Caco-2 (cell line): ENCODE measurements at regions not wholly inside any gene's neighbourhood (a gene's known extent, or its start where the extent isn't known, plus 50 kb on each side); places are given as distances from the start of the nearest gene placed in this dataset.

Experiments
- BruUV-seq: library from RNA; stranded (reverse); fragments of 400-500 nt; replicated peaks from 2 replicates; lab custom pipeline; 2021; lab: Mats Ljungman, UMichigan
- CTCF ChIA-PET: fragments of 300-600 bp; sonication (Branson Sonifier 250); formaldehyde crosslinking; loops from one replicate; lab custom pipeline; 2022; ENCODE audit warnings: antibody characterized with exemption; lab: Charles Lee
- POLR2A ChIA-PET: fragments of 300-600 bp; sonication (Branson Sonifier 250); formaldehyde crosslinking; loops from one replicate; lab custom pipeline; 2022; ENCODE audit warnings: antibody characterized with exemption; lab: Charles Lee
- DNase-seq, 2 experiments: peaks; one replicate each; pipeline versions ENCODE4 v3.0.0 to v3.0.0-alpha.2; 2020 to 2022
- H3K27me3 ChIP-seq: replicated peaks from 2 replicates; pipeline ENCODE4 v1.6.0; 2011; ENCODE audit warnings: low read length; ENCODE audit not compliant: control insufficient read depth, insufficient read depth
- H3K36me3 ChIP-seq: 2 replicates; pipeline ENCODE4 v1.5.1; 2011; ENCODE audit warnings: low read length; ENCODE audit not compliant: control insufficient read depth, insufficient read depth
- H3K4me1 ChIP-seq: fragments of 250-450 bp; sonication (Bioruptor Pico); 2 replicates; pipeline ENCODE4 v1.5.1; 2020; ENCODE audit warnings: mild to moderate bottlenecking
- H3K4me3 ChIP-seq: 2 replicates; pipeline ENCODE4 v1.5.1; 2011; ENCODE audit warnings: low read depth, mild to moderate bottlenecking, control low read depth, low read length
- H3K9me3 ChIP-seq: fragments of 250-450 bp; sonication (Bioruptor Pico); 2 replicates; pipeline ENCODE4 v1.5.1; 2020; ENCODE audit warnings: mild to moderate bottlenecking, moderate library complexity
- H3K27ac Mint-ChIP-seq: one replicate; pipeline ENCODE4 v1.8.0; 2022; ENCODE audit warnings: mixed read lengths; ENCODE audit not compliant: unreplicated experiment
- H3K27me3 Mint-ChIP-seq: one replicate; pipeline ENCODE4 v1.8.0; 2022; ENCODE audit warnings: mixed read lengths; ENCODE audit not compliant: insufficient read depth, unreplicated experiment
- H3K36me3 Mint-ChIP-seq: one replicate; pipeline ENCODE4 v1.8.0; 2022; ENCODE audit warnings: mild to moderate bottlenecking, mixed read lengths; ENCODE audit not compliant: insufficient read depth, unreplicated experiment
- H3K4me1 Mint-ChIP-seq: one replicate; pipeline ENCODE4 v1.8.0; 2022; ENCODE audit warnings: low read depth, mixed read lengths; ENCODE audit not compliant: unreplicated experiment
- H3K4me3 Mint-ChIP-seq: one replicate; pipeline ENCODE4 v1.8.0; 2022; ENCODE audit warnings: mild to moderate bottlenecking, moderate library complexity, mixed read lengths; ENCODE audit not compliant: unreplicated experiment
- H3K9me3 Mint-ChIP-seq: one replicate; pipeline ENCODE4 v1.8.0; 2022; ENCODE audit warnings: mixed read lengths; ENCODE audit not compliant: unreplicated experiment
- CTCF ChIP-seq, 2 experiments: fragments of 200-600 bp in 1 of 2; IDR thresholded peaks; 1 replicate in 1 of 2; 2 replicates in 1 of 2; pipeline versions ENCODE4 v1.5.1 to v1.8.0; 2011 to 2022; ENCODE audit warnings: antibody characterized with exemption in 1 of 2, control low read depth in 1 of 2, inconsistent platforms in 1 of 2, low read depth in 1 of 2, low read length in 1 of 2, mild to moderate bottlenecking in 1 of 2, moderate library complexity in 1 of 2; ENCODE audit not compliant: insufficient read depth in 1 of 2, severe bottlenecking in 1 of 2, unreplicated experiment in 1 of 2
- intact Hi-C: fragments of 100-400 bp; cut with micrococcal nuclease; formaldehyde crosslinking; loops from one replicate; pipeline ENCODE4 v1.10.0; 2022; ENCODE audit not compliant: unreplicated experiment

GRCh38 chr9:23117616-23118015 lies 671.0 kb downstream of the DMRTA1 start:
- Mint-ChIP-seq H3K27ac (no peak overlapping the region), H3K36me3 (no peaks in the 10 kb centered on the region), H3K4me1 (no peaks in the 10 kb centered on the region), H3K9me3 (no peaks in the 10 kb centered on the region), H3K27me3 (no peaks in the 10 kb centered on the region), H3K4me3 (no peak overlapping the region)
- POLR2A ChIA-PET = no interaction called here
- no peaks in the 10 kb centered on the region for H3K4me1 ChIP-seq
- CTCF ChIA-PET = no interaction called here
- DNase-seq = no peak
- H3K4me3 ChIP-seq = no peak overlapping the region
- intact Hi-C loops = no loop called here
- no peaks in the 10 kb centered on the region for H3K9me3 ChIP-seq
- BruUV-seq = no TSS peak
- no peaks in the 10 kb centered on the region for H3K36me3 ChIP-seq
- H3K27me3 ChIP-seq = no peaks in the 10 kb centered on the region
- no peak for TF ChIP-seq CTCF (IDR thresholded peaks at IDR 0.05; ENCODE audit: insufficient read depth in 1 of 2, low read depth in 1 of 2, low read length in 1 of 2, severe bottlenecking in 1 of 2, unreplicated experiment in 1 of 2)

GRCh38 chr9:23120630-23121029 lies 674.0 kb downstream of the DMRTA1 start:
- Histone ChIP-seq H3K4me3 (no peak overlapping the region), H3K4me1 (no peaks in the 10 kb centered on the region), H3K27me3 (no peaks in the 10 kb centered on the region), H3K9me3 (no peaks in the 10 kb centered on the region), H3K36me3 (no peaks in the 10 kb centered on the region)
- intact Hi-C loops = no loop called here
- no peak for DNase-seq
- no peak overlapping the region for H3K4me3 Mint-ChIP-seq
- no peak for TF ChIP-seq CTCF (IDR thresholded peaks at IDR 0.05; ENCODE audit: insufficient read depth in 1 of 2, low read depth in 1 of 2, low read length in 1 of 2, severe bottlenecking in 1 of 2, unreplicated experiment in 1 of 2)
- H3K9me3 Mint-ChIP-seq = no peaks in the 10 kb centered on the region
- no peaks in the 10 kb centered on the region for H3K27me3 Mint-ChIP-seq
- no TSS peak for BruUV-seq
- ChIA-PET POLR2A (no interaction called here), CTCF (no interaction called here)
- no peaks in the 10 kb centered on the region for H3K4me1 Mint-ChIP-seq
- H3K27ac Mint-ChIP-seq = no peak overlapping the region
- H3K36me3 Mint-ChIP-seq = no peaks in the 10 kb centered on the region

- H3K36me3 ChIP-seq = no peaks in the 10 kb centered on the region
- H3K9me3 ChIP-seq = no peaks in the 10 kb centered on the region
- Mint-ChIP-seq H3K4me3 (no peak overlapping the region), H3K4me1 (no peaks in the 10 kb centered on the region), H3K9me3 (no peaks in the 10 kb centered on the region), H3K27ac (no peak overlapping the region), H3K36me3 (no peaks in the 10 kb centered on the region), H3K27me3 (no peaks in the 10 kb centered on the region)
- H3K27me3 ChIP-seq = no peaks in the 10 kb centered on the region
- DNase-seq = peak in 1 of 2 experiments; percentile 38
- POLR2A ChIA-PET = no interaction called here
- CTCF ChIA-PET = no interaction called here
- intact Hi-C loops = loop anchor here (2.0 kb wide), 1 partner anchor 316 kb away; no protein-coding TSS in a partner anchor
- TF ChIP-seq CTCF (IDR thresholded peaks at IDR 0.05; ENCODE audit: insufficient read depth in 1 of 2, low read depth in 1 of 2, low read length in 1 of 2, severe bottlenecking in 1 of 2, unreplicated experiment in 1 of 2) = peak; percentile 45 to 52
- no peaks in the 10 kb centered on the region for H3K4me1 ChIP-seq
- BruUV-seq = no TSS peak
- H3K4me3 ChIP-seq = no peak overlapping the region
These were observed 676.5 kb downstream of the DMRTA1 start for GRCh38 chr9:23123048-23123632.
